IPS-18a (cell line): ENCODE measurements at regions not wholly inside any gene's neighbourhood (a gene's known extent, or its start where the extent isn't known, plus 50 kb on each side); places are given as distances from the start of the nearest gene placed in this dataset.

Source experiments
- H3K27ac ChIP-seq: one replicate; pipeline ENCODE4 v1.5.1; 2013; ENCODE audit warnings: low read length
- H3K27me3 ChIP-seq: one replicate; pipeline ENCODE4 v1.6.1; 2013; ENCODE audit warnings: mild to moderate bottlenecking, low read length; ENCODE audit not compliant: control insufficient read depth, insufficient read depth
- H3K36me3 ChIP-seq: one replicate; pipeline ENCODE4 v1.6.1; 2013; ENCODE audit warnings: low read depth, low read length; ENCODE audit not compliant: control insufficient read depth
- H3K4me1 ChIP-seq: one replicate; pipeline ENCODE4 v1.6.1; 2013; ENCODE audit warnings: low read depth, low read length; ENCODE audit not compliant: control insufficient read depth
- H3K4me3 ChIP-seq: one replicate; pipeline ENCODE4 v1.5.1; 2013; ENCODE audit warnings: low read length
- H3K9ac ChIP-seq: one replicate; pipeline ENCODE4 v1.6.1; 2013; ENCODE audit warnings: mild to moderate bottlenecking, low read length, moderate library complexity
- H3K9me3 ChIP-seq: one replicate; pipeline ENCODE4 v1.6.1; 2013; ENCODE audit warnings: low read depth, low read length; ENCODE audit not compliant: control insufficient read depth

DNA sequence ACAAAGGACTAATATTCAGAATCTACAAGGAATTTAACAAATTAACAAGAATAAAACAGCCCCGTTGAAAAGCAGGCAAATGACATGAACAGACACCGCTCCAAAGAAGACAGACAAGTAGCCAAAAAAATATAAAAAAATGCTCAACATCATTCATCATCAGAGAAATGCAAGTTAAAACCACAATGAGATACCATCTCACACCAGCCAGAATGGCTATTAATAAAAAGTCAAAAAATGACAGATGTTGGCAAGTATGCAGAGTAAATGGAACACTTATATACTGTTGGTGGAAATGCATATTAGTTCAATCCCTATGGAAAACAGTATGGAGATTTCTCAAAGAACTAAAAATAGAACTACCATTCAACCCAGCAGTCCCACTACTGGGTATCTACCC, 302.7 kb upstream of the RGMB start:
- Histone ChIP-seq H3K36me3 (no peaks in the 10 kb centered on the region), H3K4me3 (no peak overlapping the region), H3K27ac (no peak overlapping the region), H3K9me3 (no peaks in the 10 kb centered on the region), H3K9ac (no peak overlapping the region), H3K4me1 (no peaks in the 10 kb centered on the region), H3K27me3 (no peaks in the 10 kb centered on the region)

DNA sequence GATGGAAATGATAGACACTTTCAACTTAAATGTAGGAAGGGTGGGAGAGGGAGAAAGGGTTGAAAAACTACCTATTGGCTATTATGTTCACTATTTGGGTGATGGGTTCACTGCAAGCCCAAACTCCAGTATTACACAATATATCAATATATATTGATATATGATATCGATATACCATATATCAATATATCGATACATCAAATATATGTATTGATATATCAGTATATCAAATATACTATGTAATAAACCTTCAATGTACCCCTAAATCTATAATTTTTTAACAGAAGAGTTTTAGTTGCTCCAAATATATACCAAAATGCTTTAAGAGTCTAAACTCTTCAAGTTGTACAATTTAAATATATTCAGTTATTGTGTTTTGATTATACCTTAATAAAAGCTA, 302.0 kb upstream of the RGMB start:
- Histone ChIP-seq H3K4me3 (no peak overlapping the region), H3K4me1 (no peaks in the 10 kb centered on the region)

GRCh38 chr5:98474216-98474615, 299.2 kb upstream of the RGMB start:
- Histone ChIP-seq H3K27ac (no peak overlapping the region), H3K4me1 (no peaks in the 10 kb centered on the region), H3K9ac (no peak overlapping the region), H3K36me3 (no peaks in the 10 kb centered on the region), H3K9me3 (no peaks in the 10 kb centered on the region), H3K4me3 (no peak overlapping the region), H3K27me3 (no peaks in the 10 kb centered on the region)

More for the DNA sequence above, 302.0 kb upstream of the RGMB start:
- Histone ChIP-seq H3K27me3 (no peaks in the 10 kb centered on the region), H3K9ac (no peak overlapping the region), H3K9me3 (no peaks in the 10 kb centered on the region), H3K36me3 (no peaks in the 10 kb centered on the region), H3K27ac (no peak overlapping the region)

DNA sequence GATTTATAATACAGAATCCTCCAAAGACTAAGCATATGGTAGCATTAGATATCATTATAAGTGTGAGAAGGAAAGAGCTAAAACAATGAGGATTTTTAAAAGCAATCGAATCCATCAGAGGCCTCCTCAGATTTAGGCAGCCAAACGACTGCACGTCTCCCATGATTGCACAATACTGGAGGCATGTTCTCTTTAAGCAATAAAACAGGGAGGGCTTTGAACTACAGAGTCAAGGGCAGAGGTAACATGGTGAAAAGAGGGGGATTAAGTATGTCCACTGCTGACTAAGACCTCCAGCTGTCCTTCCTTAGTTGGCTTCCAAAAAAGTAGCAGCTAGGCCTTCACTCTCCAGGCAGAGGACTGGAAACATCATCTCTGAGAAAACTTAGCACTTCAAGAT, 298.7 kb upstream of the RGMB start:
- Histone ChIP-seq H3K27ac (no peak overlapping the region), H3K9ac (no peak overlapping the region), H3K27me3 (no peaks in the 10 kb centered on the region), H3K9me3 (no peaks in the 10 kb centered on the region), H3K4me1 (no peaks in the 10 kb centered on the region), H3K4me3 (no peak overlapping the region), H3K36me3 (no peaks in the 10 kb centered on the region)

GRCh38 chr5:98482321-98483300, 290.9 kb upstream of the RGMB start:
- no peaks in the 10 kb centered on the region for H3K36me3 ChIP-seq
- H3K4me3 ChIP-seq, result no peak overlapping the region
- H3K9ac ChIP-seq, result no peak overlapping the region
- no peaks in the 10 kb centered on the region for H3K27me3 ChIP-seq
- no peaks in the 10 kb centered on the region for H3K9me3 ChIP-seq
- H3K27ac ChIP-seq, result no peak overlapping the region
- no peaks in the 10 kb centered on the region for H3K4me1 ChIP-seq

- no peaks in the 10 kb centered on the region for H3K27me3 ChIP-seq
- H3K9me3 ChIP-seq, result no peaks in the 10 kb centered on the region
- H3K4me3 ChIP-seq, result no peak overlapping the region
- H3K4me1 ChIP-seq, result no peaks in the 10 kb centered on the region
- no peaks in the 10 kb centered on the region for H3K36me3 ChIP-seq
- no peak overlapping the region for H3K27ac ChIP-seq
- H3K9ac ChIP-seq, result no peak overlapping the region
Measured at GRCh38 chr5:98483301-98483685, 290.2 kb upstream of the RGMB start.

GRCh38 chr5:98489021-98489420, 284.4 kb upstream of the RGMB start:
- H3K9me3 ChIP-seq, result no peaks in the 10 kb centered on the region
- H3K27me3 ChIP-seq, result no peaks in the 10 kb centered on the region
- H3K27ac ChIP-seq, result no peak overlapping the region

GRCh38 chr5:98490348-98490747, 283.1 kb upstream of the RGMB start:
- no peaks in the 10 kb centered on the region for H3K36me3 ChIP-seq
- H3K27me3 ChIP-seq, result no peaks in the 10 kb centered on the region
- no peak overlapping the region for H3K4me3 ChIP-seq
- H3K27ac ChIP-seq, result no peak overlapping the region
- no peak overlapping the region for H3K9ac ChIP-seq
- H3K4me1 ChIP-seq, result no peaks in the 10 kb centered on the region
- H3K9me3 ChIP-seq, result no peaks in the 10 kb centered on the region

More at GRCh38 chr5:98489021-98489420, 284.4 kb upstream of the RGMB start:
- H3K9ac ChIP-seq, result no peak overlapping the region
- H3K4me3 ChIP-seq, result no peak overlapping the region
- no peaks in the 10 kb centered on the region for H3K36me3 ChIP-seq
- H3K4me1 ChIP-seq, result no peaks in the 10 kb centered on the region

GRCh38 chr5:98492258-98492657, 281.2 kb upstream of the RGMB start:
- Histone ChIP-seq H3K4me1 (no peaks in the 10 kb centered on the region), H3K9ac (no peak overlapping the region), H3K27me3 (no peaks in the 10 kb centered on the region), H3K9me3 (no peaks in the 10 kb centered on the region), H3K4me3 (no peak overlapping the region), H3K36me3 (no peaks in the 10 kb centered on the region), H3K27ac (no peak overlapping the region)

GRCh38 chr5:98497418-98497817, 276.0 kb upstream of the RGMB start:
- Histone ChIP-seq H3K9ac (no peak overlapping the region), H3K27me3 (no peaks in the 10 kb centered on the region), H3K4me3 (no peak overlapping the region), H3K27ac (no peak overlapping the region), H3K9me3 (no peaks in the 10 kb centered on the region), H3K36me3 (no peaks in the 10 kb centered on the region), H3K4me1 (peaks cover 7% of the 10 kb centered on the region)

- Histone ChIP-seq H3K9me3 (no peaks in the 10 kb centered on the region), H3K4me3 (no peak overlapping the region), H3K9ac (no peak overlapping the region), H3K27ac (no peak overlapping the region), H3K27me3 (no peaks in the 10 kb centered on the region), H3K4me1 (peaks cover 7% of the 10 kb centered on the region), H3K36me3 (no peaks in the 10 kb centered on the region)
Measured at GRCh38 chr5:98498028-98498427, 275.4 kb upstream of the RGMB start.

GRCh38 chr5:98499892-98500291, 273.6 kb upstream of the RGMB start:
- Histone ChIP-seq H3K27me3 (no peaks in the 10 kb centered on the region), H3K27ac (no peak overlapping the region), H3K9me3 (no peaks in the 10 kb centered on the region), H3K4me1 (peaks cover 17% of the 10 kb centered on the region), H3K9ac (no peak overlapping the region), H3K4me3 (no peak overlapping the region), H3K36me3 (no peaks in the 10 kb centered on the region)
